ENCODE measurements at regions not wholly inside any gene's neighbourhood (a gene's known extent, or its start where the extent isn't known, plus 50 kb on each side); places are given as distances from the start of the nearest gene placed in this dataset.

- H3K27ac Mint-ChIP-seq = no peak overlapping the region
- DNase-seq (ENCODE audit: low spot score) (no peak), ATAC-seq (no peak)
- TF ChIP-seq ATF3 (CRISPR knock-in tag; conservative IDR thresholded peaks at IDR 0.05) (no peak), TEAD4 (CRISPR knock-in tag; IDR thresholded peaks at IDR 0.05) (no peak), OVOL2 (CRISPR knock-in tag; IDR thresholded peaks at IDR 0.05; ENCODE audit: borderline replicate concordance) (no peak)
- H3K4me3 Mint-ChIP-seq = no peak overlapping the region
- no peaks in the 10 kb centered on the region for H3K36me3 Mint-ChIP-seq
- H3K9me3 Mint-ChIP-seq = peaks cover 12% of the 10 kb centered on the region
- CTCF ChIA-PET = no interaction called here
- POLR2A ChIA-PET = no interaction called here
- H3K4me1 Mint-ChIP-seq = no peaks in the 10 kb centered on the region
- H3K27me3 Mint-ChIP-seq (ENCODE audit: low read depth) = peaks cover 5% of the 10 kb centered on the region; the same call in 1 of the 2 replicates
These were observed 67.1 kb upstream of the CDH5 start for GRCh38 chr16:66299349-66299748.

- Mint-ChIP-seq H3K27me3 (ENCODE audit: low read depth) (peaks cover 5% of the 10 kb centered on the region; the same call in 1 of the 2 replicates), H3K4me1 (no peaks in the 10 kb centered on the region), H3K36me3 (no peaks in the 10 kb centered on the region), H3K27ac (no peak overlapping the region), H3K4me3 (no peak overlapping the region), H3K9me3 (peaks cover 12% of the 10 kb centered on the region)
- no peak for ATAC-seq
- TF ChIP-seq MAX (CRISPR knock-in tag; IDR thresholded peaks at IDR 0.05) = no peak
- no peak for TF ChIP-seq JAZF1 (CRISPR knock-in tag; IDR thresholded peaks at IDR 0.05)
- no peak for TF ChIP-seq NR3C1 (CRISPR knock-in tag; conservative IDR thresholded peaks at IDR 0.05; ENCODE audit: low read depth)
- no peak for TF ChIP-seq ERG (CRISPR knock-in tag; IDR thresholded peaks at IDR 0.05)
- no peak for TF ChIP-seq NFATC4 (CRISPR knock-in tag; IDR thresholded peaks at IDR 0.05)
- TF ChIP-seq NFE2L1 (CRISPR knock-in tag; IDR thresholded peaks at IDR 0.05) = no peak
- no peak for TF ChIP-seq SMAD3 (CRISPR knock-in tag; IDR thresholded peaks at IDR 0.05; ENCODE audit: borderline replicate concordance)
- no peak for TF ChIP-seq AFF4 (CRISPR knock-in tag; IDR thresholded peaks at IDR 0.05; ENCODE audit: borderline replicate concordance)
- TF ChIP-seq ATF1 (CRISPR knock-in tag; IDR thresholded peaks at IDR 0.05) = no peak
- TF ChIP-seq PRDM15 (CRISPR knock-in tag; IDR thresholded peaks at IDR 0.05) = no peak
- no peak for TF ChIP-seq EMX1 (CRISPR knock-in tag; IDR thresholded peaks at IDR 0.05)
- no peak for TF ChIP-seq TEAD4 (CRISPR knock-in tag; IDR thresholded peaks at IDR 0.05)
- TF ChIP-seq ZNF281 (CRISPR knock-in tag; IDR thresholded peaks at IDR 0.05) = no peak
- no peak for TF ChIP-seq HMGXB4 (CRISPR knock-in tag; IDR thresholded peaks at IDR 0.05)
- POLR2A ChIA-PET = no interaction called here
- no peak for DNase-seq (ENCODE audit: low spot score)
- CTCF ChIA-PET = no interaction called here
These were observed 67.8 kb upstream of the CDH5 start for GRCh38 chr16:66298571-66299120.

Data from WTC11 (cell line).